Small intestine (tissue), 7 donors: ENCODE measurements at regions not wholly inside any gene's neighbourhood (a gene's known extent, or its start where the extent isn't known, plus 50 kb on each side); places are given as distances from the start of the nearest gene placed in this dataset.

Experiments used
- DNase-seq, 2 donors: peaks; one replicate each; pipeline versions ENCODE4 v3.0.0 to v3.0.0-alpha.2; 2013
- FAIRE-seq: peaks from 2 replicates; lab custom pipeline; 2012; peaks lifted over from hg19 to GRCh38; lab: Jason Lieb, UNC
- H3K27ac ChIP-seq, 3 donors: one replicate each; pipeline ENCODE4 v1.5.1; 2013; ENCODE audit warnings: low read length in 2 of 3, mild to moderate bottlenecking in 2 of 3, control low read depth in 1 of 3, inconsistent platforms in 1 of 3, low read depth in 1 of 3, moderate library complexity in 1 of 3
- H3K27me3 ChIP-seq, 3 donors: one replicate each; pipeline ENCODE4 v1.6.1; 2013; ENCODE audit warnings: low read length in 3 of 3, inconsistent platforms in 1 of 3; ENCODE audit not compliant: control insufficient read depth in 3 of 3, insufficient read depth in 3 of 3
- H3K36me3 ChIP-seq, 3 donors: one replicate each; pipeline ENCODE4 v1.6.1; 2013; ENCODE audit warnings: low read length in 3 of 3, inconsistent platforms in 1 of 3, low read depth in 1 of 3, mild to moderate bottlenecking in 1 of 3, moderate library complexity in 1 of 3; ENCODE audit not compliant: control insufficient read depth in 3 of 3, insufficient read depth in 2 of 3
- H3K4me1 ChIP-seq, 3 donors: one replicate each; pipeline ENCODE4 v1.6.1; 2013; ENCODE audit warnings: low read length in 2 of 3, inconsistent platforms in 1 of 3, low read depth in 1 of 3, mild to moderate bottlenecking in 1 of 3, moderate library complexity in 1 of 3; ENCODE audit not compliant: control insufficient read depth in 3 of 3, insufficient read depth in 2 of 3
- H3K4me3 ChIP-seq, 3 donors: one replicate each; pipeline ENCODE4 v1.5.1; 2013; ENCODE audit warnings: low read length in 3 of 3, control low read depth in 1 of 3, inconsistent platforms in 1 of 3, low read depth in 1 of 3, mild to moderate bottlenecking in 1 of 3, moderate library complexity in 1 of 3
- H3K9me3 ChIP-seq, 2 donors: one replicate each; pipeline ENCODE4 v1.6.1; 2013; ENCODE audit warnings: low read depth in 1 of 2, low read length in 1 of 2; ENCODE audit not compliant: control insufficient read depth in 2 of 2, insufficient read depth in 1 of 2
- WGBS, 3 donors: extraction: QIAGEN DNeasy Blood & Tissue Kit; methylation state at CpG; one replicate each; pipeline ENCODE4 v1.1.7; 2013; 5-methylcytosine and 5-hydroxymethylcytosine counted together
- donor health status: healthy with polysubstance abuse.
- donor health status: control.
- donor health status: control.
- donor health status: Bipolar disorder and iron deficiency.
- donor health status: healthy.

GRCh38 chr4:121220698-121221097 is 56.6 kb upstream of the TNIP3 start:
- WGBS, 3 donors = 41 to 49% (median 48%) methylated on average over 5 of the region's 5 CpGs
- H3K4me3 ChIP-seq = no peak overlapping the region
- H3K4me1 ChIP-seq = no peaks in the 10 kb centered on the region
- no peaks in the 10 kb centered on the region for H3K27me3 ChIP-seq
- FAIRE-seq = no peak
- no peaks in the 10 kb centered on the region for H3K36me3 ChIP-seq
- DNase-seq = peak in 1 of 2 donors; percentile 18
- H3K9me3 ChIP-seq = no peaks in the 10 kb centered on the region
- no peak overlapping the region for H3K27ac ChIP-seq

DNA sequence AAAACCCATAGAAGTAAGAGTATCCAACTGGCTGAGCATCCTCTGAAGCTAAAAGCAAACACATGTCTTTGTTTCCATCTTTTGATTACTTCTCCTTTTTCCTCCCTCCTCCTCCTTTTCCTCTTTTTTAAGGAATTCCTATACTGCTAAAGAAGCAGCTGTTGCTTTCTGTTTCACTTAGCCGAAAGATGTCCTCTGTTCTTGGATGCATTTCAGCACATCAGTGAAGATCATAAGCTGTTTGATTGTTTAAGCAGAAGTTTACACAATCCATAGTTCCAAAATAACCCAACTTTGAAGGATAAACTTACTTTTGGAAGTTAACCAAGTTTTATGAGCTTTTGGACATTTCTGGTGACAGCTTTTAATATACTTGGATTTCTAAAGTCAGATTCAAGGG is 55.1 kb upstream of the TNIP3 start:
- Histone ChIP-seq H3K4me1 (no peaks in the 10 kb centered on the region), H3K27ac (peak overlapping the region in 1 of 3 donors; percentile 60), H3K4me3 (no peak overlapping the region), H3K36me3 (no peaks in the 10 kb centered on the region), H3K27me3 (no peaks in the 10 kb centered on the region), H3K9me3 (no peaks in the 10 kb centered on the region)
- WGBS, 3 donors = 50 to 66% (median 58%) methylated on average over 1 of the region's 1 CpG
- FAIRE-seq (no peak), DNase-seq (no peak)

DNA sequence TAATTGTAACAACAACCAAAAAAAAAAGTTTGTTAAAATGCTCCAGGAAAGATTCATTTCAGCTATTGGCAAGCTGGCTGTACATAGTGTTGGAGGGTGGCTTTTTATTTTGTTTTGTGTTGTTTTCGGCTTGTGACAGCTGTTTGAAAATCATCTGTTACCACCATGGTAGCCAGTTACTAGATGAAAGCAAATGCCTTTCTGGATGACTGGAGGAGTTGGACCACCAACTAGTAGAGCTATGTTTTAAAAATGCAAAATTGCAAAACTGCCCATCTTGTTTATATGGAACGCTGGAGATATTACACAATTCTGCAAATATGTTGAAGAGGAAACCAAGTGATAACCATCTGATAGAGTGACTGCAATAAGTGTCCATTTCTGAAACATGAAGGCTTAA is 53.2 kb upstream of the TNIP3 start:
- Histone ChIP-seq H3K27me3 (no peaks in the 10 kb centered on the region), H3K4me1 (no peaks in the 10 kb centered on the region), H3K4me3 (no peak overlapping the region), H3K9me3 (no peaks in the 10 kb centered on the region), H3K27ac (no peak overlapping the region), H3K36me3 (no peaks in the 10 kb centered on the region)
- FAIRE-seq = no peak
- DNase-seq = no peak
- 61 to 78% (median 74%) methylated on average over 2 of the region's 2 CpGs for WGBS, 3 donors

DNA sequence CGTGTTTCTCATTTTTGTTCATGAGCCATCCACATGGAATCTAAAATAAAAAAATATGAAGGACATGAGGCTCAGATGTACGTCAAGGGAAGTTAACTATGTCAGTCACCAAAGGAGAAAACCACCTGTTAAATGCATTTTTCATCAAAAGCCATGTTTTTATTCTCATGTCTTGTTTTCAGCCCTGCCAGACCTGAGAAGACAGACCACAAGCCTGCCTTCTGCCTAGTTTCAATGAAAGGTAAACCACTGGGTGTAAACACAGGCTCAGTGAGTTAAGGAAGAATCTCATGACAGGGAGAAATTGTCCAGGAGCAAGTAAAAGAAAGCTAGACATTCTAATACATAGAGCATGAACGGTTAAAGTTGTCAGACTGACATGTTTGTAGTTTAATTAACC is 52.3 kb upstream of the TNIP3 start:
- H3K36me3 ChIP-seq = no peaks in the 10 kb centered on the region
- DNase-seq = peak in 1 of 2 donors; percentile 12
- H3K27ac ChIP-seq = no peak overlapping the region
- no peak overlapping the region for H3K4me3 ChIP-seq
- H3K4me1 ChIP-seq = no peaks in the 10 kb centered on the region
- FAIRE-seq = no peak
- WGBS, 3 donors = 51 to 70% (median 61%) methylated on average over 3 of the region's 3 CpGs
- H3K9me3 ChIP-seq = no peaks in the 10 kb centered on the region
- no peaks in the 10 kb centered on the region for H3K27me3 ChIP-seq

DNA sequence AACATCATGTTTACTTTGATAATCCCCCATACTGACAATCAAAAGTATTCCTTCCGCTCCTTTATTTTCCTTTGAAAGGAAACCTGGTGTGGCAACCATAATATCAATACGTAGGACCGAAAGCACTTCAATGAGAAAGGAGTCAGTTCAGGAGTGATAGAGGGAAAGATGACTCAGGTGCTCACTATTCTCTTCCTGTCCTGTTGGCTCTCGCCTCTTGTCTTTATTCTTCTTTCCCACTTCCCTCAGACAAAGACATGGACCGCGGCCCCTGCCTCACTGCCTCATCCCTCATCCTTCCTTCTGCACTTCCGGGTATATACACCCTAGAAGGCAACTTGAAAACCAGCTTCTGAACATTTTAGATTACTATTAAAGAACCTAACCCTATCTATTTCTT is 49.8 kb upstream of the TNIP3 start:
- Histone ChIP-seq H3K4me3 (no peak overlapping the region), H3K9me3 (peaks cover 0 to 2% of the 10 kb centered on the region in 2 donors), H3K27ac (peak overlapping the region in 1 of 3 donors; percentile 48), H3K36me3 (no peaks in the 10 kb centered on the region), H3K27me3 (no peaks in the 10 kb centered on the region), H3K4me1 (no peaks in the 10 kb centered on the region)
- DNase-seq = no peak
- 81 to 85% (median 82%) methylated on average over 7 of the region's 7 CpGs for WGBS, 3 donors
- no peak for FAIRE-seq
